NB4 (cell line): ENCODE measurements at regions not wholly inside any gene's neighbourhood (a gene's known extent, or its start where the extent isn't known, plus 50 kb on each side); places are given as distances from the start of the nearest gene placed in this dataset.

Source experiments
- CTCF ChIP-seq: IDR thresholded peaks from one replicate; pipeline ENCODE4 v1.5.1; 2012; ENCODE audit warnings: low read depth, low read length
- MAX ChIP-seq: IDR thresholded peaks from 2 replicates; pipeline ENCODE4 v1.6.1; 2011; ENCODE audit warnings: low read depth, low read length
- POLR2A ChIP-seq: IDR thresholded peaks from 2 replicates; pipeline ENCODE4 v1.6.1; 2011; ENCODE audit warnings: mild to moderate bottlenecking; ENCODE audit not compliant: insufficient read length; ENCODE audit errors: extremely low read depth

DNA sequence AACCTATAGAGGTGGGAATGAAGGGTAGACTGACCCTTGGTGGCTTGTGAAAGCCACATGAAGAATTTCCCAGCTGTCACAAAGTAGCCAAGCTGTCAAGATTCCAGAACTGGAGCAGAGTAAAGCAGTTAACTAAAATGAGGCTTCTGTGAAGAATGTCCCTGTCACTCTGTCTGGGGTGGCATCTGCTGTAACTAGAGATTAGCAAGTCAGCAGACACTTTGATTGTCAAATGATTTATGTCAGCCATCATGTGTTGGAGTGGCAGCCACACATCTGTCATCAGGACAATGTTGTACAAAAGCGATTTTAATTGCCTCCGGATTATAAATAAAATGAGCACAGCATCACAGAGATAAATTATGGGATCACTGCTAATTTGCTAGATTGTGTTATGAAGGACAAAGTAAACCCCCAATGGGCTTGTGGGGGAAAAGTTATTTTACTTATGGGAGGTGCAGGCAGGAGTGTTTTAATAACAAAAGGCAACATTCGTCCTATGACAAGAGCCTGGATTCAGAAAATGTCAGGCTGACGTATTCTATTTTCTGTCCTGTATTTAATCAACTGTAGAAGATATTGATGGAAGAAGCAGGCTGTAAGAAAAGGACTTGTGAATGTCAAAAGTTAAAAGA is 270.9 kb downstream of the FAM181B start:
- no peak for TF ChIP-seq CTCF
- TF ChIP-seq POLR2A = no peak
- TF ChIP-seq MAX = no peak
